WTC11 (cell line): ENCODE measurements at regions not wholly inside any gene's neighbourhood (a gene's known extent, or its start where the extent isn't known, plus 50 kb on each side); places are given as distances from the start of the nearest gene placed in this dataset.

Experiments
- ATAC-seq: fragments of 200-7000 bp; cut with Tn5 transposase; 2 replicates; pipeline ENCODE4 v1.10.0; 2021; ENCODE audit warnings: mild to moderate bottlenecking, moderate library complexity
- CTCF ChIA-PET: fragments of 300-600 bp; sonication (Branson Sonifier 250); formaldehyde crosslinking; loops from one replicate; lab custom pipeline; 2021; ENCODE audit warnings: antibody characterized with exemption; lab: Charles Lee
- POLR2A ChIA-PET: fragments of 350-600 bp; sonication (Branson Sonifier 250); formaldehyde crosslinking; loops from one replicate; lab custom pipeline; 2021; ENCODE audit warnings: antibody characterized with exemption; lab: Charles Lee
- DNase-seq: peaks from one replicate; pipeline ENCODE4 v3.0.0; 2021; ENCODE audit warnings: low spot score
- H3K27ac Mint-ChIP-seq: 2 replicates; pipeline ENCODE4 v1.8.0; 2021; ENCODE audit warnings: mixed read lengths
- H3K27me3 Mint-ChIP-seq: 2 replicates; pipeline ENCODE4 v1.8.0; 2021; ENCODE audit warnings: low read depth, mild to moderate bottlenecking, moderate library complexity, mixed read lengths
- H3K36me3 Mint-ChIP-seq: 2 replicates; pipeline ENCODE4 v1.8.0; 2021; ENCODE audit warnings: mixed read lengths
- H3K4me1 Mint-ChIP-seq: 2 replicates; pipeline ENCODE4 v1.8.0; 2022; ENCODE audit warnings: mixed read lengths
- H3K4me3 Mint-ChIP-seq: 2 replicates; pipeline ENCODE4 v1.8.0; 2021; ENCODE audit warnings: mild to moderate bottlenecking, moderate library complexity, mixed read lengths
- H3K9me3 Mint-ChIP-seq: 2 replicates; pipeline ENCODE4 v1.8.0; 2021; ENCODE audit warnings: mixed read lengths
- ARID4B ChIP-seq: sonication (generic); formaldehyde crosslinking; IDR thresholded peaks from 2 replicates; pipeline ENCODE4 v1.8.0; 2023; ENCODE audit warnings: missing genetic modification reagents, mild to moderate bottlenecking, borderline replicate concordance
- E2F4 ChIP-seq: sonication (generic); formaldehyde crosslinking; IDR thresholded peaks from 2 replicates; pipeline ENCODE4 v1.8.1; 2022; ENCODE audit warnings: low read depth, mild to moderate bottlenecking, moderate library complexity, missing genetic modification reagents, borderline replicate concordance
- EMX1 ChIP-seq: fragments of 250-450 bp; sonication (Bioruptor Pico); IDR thresholded peaks from 2 replicates; pipeline ENCODE4 v1.8.0; 2021; ENCODE audit warnings: mild to moderate bottlenecking
- FOXJ3 ChIP-seq: sonication (generic); formaldehyde crosslinking; IDR thresholded peaks from 2 replicates; pipeline ENCODE4 v1.9.0; 2021; ENCODE audit warnings: missing genetic modification reagents, mild to moderate bottlenecking, borderline replicate concordance
- GRHL2 ChIP-seq: fragments of 250-450 bp; sonication (Bioruptor Pico); IDR thresholded peaks from 2 replicates; pipeline ENCODE4 v1.8.0; 2022; ENCODE audit warnings: mild to moderate bottlenecking, moderate library complexity; ENCODE audit not compliant: insufficient replicate concordance, severe bottlenecking
- KAT7 ChIP-seq: sonication (generic); formaldehyde crosslinking; IDR thresholded peaks from 2 replicates; pipeline ENCODE4 v1.8.1; 2023; ENCODE audit warnings: missing genetic modification reagents, mild to moderate bottlenecking, borderline replicate concordance
- MXD4 ChIP-seq: fragments of 250-450 bp; sonication (Bioruptor Pico); IDR thresholded peaks from 2 replicates; pipeline ENCODE4 v1.8.0; 2021; ENCODE audit warnings: mild to moderate bottlenecking, moderate library complexity, borderline replicate concordance
- MYBL2 ChIP-seq: sonication (generic); formaldehyde crosslinking; IDR thresholded peaks from 2 replicates; pipeline ENCODE4 v1.8.1; 2023; ENCODE audit warnings: mild to moderate bottlenecking, moderate library complexity, missing genetic modification reagents
- NFE2L1 ChIP-seq: sonication (generic); formaldehyde crosslinking; IDR thresholded peaks from 2 replicates; pipeline ENCODE4 v1.8.1; 2023; ENCODE audit warnings: missing genetic modification reagents
- SMAD4 ChIP-seq: sonication (generic); formaldehyde crosslinking; IDR thresholded peaks from 2 replicates; pipeline ENCODE4 v1.8.0; 2022; ENCODE audit warnings: mild to moderate bottlenecking, missing genetic modification reagents
- SOX15 ChIP-seq: fragments of 250-450 bp; sonication (Bioruptor Pico); IDR thresholded peaks from 2 replicates; pipeline ENCODE4 v1.9.0; 2021; ENCODE audit warnings: mild to moderate bottlenecking
- ZNF416 ChIP-seq: fragments of 250-450 bp; sonication (Bioruptor Pico); IDR thresholded peaks from 2 replicates; pipeline ENCODE4 v1.9.0; 2021; ENCODE audit warnings: mild to moderate bottlenecking, inconsistent platforms
- TF ChIP-seq, protein P1 (sequence below): sonication (generic); formaldehyde crosslinking; IDR thresholded peaks from 2 replicates; pipeline ENCODE4 v1.8.0; 2022; ENCODE audit warnings: mild to moderate bottlenecking, missing genetic modification reagents
- TF ChIP-seq, protein P2 (sequence below): fragments of 250-450 bp; sonication (Bioruptor Pico); IDR thresholded peaks from 2 replicates; pipeline ENCODE4 v2.1.2; 2022; ENCODE audit warnings: mild to moderate bottlenecking, moderate library complexity
- TF ChIP-seq, protein P3 (sequence below): fragments of 250-450 bp; sonication (Bioruptor Pico); conservative IDR thresholded peaks from 2 replicates; pipeline ENCODE4 v1.9.0; 2021; ENCODE audit warnings: mild to moderate bottlenecking
- TF ChIP-seq, protein P4 (sequence below): sonication (generic); formaldehyde crosslinking; IDR thresholded peaks from 2 replicates; pipeline ENCODE4 v1.8.0; 2022; ENCODE audit warnings: mild to moderate bottlenecking, missing genetic modification reagents
- TF ChIP-seq, protein P5 (sequence below): fragments of 250-450 bp; sonication (Bioruptor Pico); IDR thresholded peaks from 2 replicates; pipeline ENCODE4 v1.9.0; 2021; ENCODE audit warnings: mild to moderate bottlenecking, borderline replicate concordance

DNA sequence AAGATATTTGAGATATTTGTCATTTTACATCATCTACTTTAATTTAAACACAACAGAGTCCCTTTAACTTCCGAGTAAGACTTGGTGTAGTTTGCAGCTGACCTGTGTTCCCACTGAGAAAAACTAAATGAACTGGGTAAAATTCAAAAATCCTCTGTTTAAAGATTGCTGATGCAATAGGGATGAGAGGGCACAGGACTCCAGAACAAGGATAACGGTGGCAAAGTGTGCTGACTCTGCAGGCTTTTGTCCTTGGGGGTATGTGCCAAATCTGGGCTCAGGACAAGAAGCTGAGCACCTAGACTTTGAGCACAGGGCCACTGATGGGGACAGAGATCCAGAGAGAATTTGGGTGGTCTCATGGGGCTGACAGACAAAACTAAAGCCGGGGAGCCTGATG, 156.8 kb downstream of the CCDC71L start (continued):
- TF ChIP-seq, protein P1, sequence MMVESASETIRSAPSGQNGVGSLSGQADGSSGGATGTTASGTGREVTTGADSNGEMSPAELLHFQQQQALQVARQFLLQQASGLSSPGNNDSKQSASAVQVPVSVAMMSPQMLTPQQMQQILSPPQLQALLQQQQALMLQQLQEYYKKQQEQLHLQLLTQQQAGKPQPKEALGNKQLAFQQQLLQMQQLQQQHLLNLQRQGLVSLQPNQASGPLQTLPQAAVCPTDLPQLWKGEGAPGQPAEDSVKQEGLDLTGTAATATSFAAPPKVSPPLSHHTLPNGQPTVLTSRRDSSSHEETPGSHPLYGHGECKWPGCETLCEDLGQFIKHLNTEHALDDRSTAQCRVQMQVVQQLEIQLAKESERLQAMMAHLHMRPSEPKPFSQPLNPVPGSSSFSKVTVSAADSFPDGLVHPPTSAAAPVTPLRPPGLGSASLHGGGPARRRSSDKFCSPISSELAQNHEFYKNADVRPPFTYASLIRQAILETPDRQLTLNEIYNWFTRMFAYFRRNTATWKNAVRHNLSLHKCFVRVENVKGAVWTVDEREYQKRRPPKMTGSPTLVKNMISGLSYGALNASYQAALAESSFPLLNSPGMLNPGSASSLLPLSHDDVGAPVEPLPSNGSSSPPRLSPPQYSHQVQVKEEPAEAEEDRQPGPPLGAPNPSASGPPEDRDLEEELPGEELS (CRISPR knock-in tag): no peak
- no peak for TF ChIP-seq SMAD4 (CRISPR knock-in tag)

DNA sequence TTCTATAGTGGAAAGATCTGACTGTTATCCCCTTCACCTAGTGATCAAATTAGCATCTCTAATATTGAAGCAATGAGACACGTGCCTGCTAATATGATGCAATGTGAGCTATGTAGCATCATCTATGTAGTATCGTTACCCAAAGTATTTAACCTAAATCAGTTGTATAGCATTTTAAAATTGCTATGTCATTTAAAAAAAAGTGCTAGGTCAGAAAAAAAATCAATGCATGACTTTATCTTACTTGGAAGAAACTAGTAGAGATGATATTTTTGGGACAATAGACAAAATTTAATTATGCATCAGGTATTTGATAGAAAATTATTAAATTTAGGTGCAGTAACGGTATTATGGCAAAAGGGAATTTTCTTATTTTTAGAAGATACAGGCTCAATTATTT, 157.3 kb downstream of the CCDC71L start:
- POLR2A ChIA-PET: no interaction called here
- H3K4me3 Mint-ChIP-seq: no peak overlapping the region
- no peak overlapping the region for H3K27ac Mint-ChIP-seq
- no peak for ATAC-seq
- CTCF ChIA-PET: no interaction called here
- H3K9me3 Mint-ChIP-seq: peaks cover 8% of the 10 kb centered on the region; the same call in 1 of the 2 replicates
- H3K36me3 Mint-ChIP-seq: no peaks in the 10 kb centered on the region
- TF ChIP-seq ARID4B (no peak), EMX1 (CRISPR knock-in tag) (no peak), MYBL2 (CRISPR knock-in tag) (no peak), SOX15 (CRISPR knock-in tag) (no peak), NFE2L1 (CRISPR knock-in tag) (no peak), FOXJ3 (CRISPR knock-in tag) (no peak), MXD4 (CRISPR knock-in tag) (no peak), KAT7 (CRISPR knock-in tag) (no peak), GRHL2 (CRISPR knock-in tag) (no peak), E2F4 (CRISPR knock-in tag) (no peak), ZNF416 (CRISPR knock-in tag) (no peak)
- TF ChIP-seq, protein P2, sequence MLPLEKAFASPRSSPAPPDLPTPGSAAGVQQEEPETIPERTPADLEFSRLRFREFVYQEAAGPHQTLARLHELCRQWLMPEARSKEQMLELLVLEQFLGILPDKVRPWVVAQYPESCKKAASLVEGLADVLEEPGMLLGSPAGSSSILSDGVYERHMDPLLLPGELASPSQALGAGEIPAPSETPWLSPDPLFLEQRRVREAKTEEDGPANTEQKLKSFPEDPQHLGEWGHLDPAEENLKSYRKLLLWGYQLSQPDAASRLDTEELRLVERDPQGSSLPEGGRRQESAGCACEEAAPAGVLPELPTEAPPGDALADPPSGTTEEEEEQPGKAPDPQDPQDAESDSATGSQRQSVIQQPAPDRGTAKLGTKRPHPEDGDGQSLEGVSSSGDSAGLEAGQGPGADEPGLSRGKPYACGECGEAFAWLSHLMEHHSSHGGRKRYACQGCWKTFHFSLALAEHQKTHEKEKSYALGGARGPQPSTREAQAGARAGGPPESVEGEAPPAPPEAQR: no peak
- TF ChIP-seq, protein P3, sequence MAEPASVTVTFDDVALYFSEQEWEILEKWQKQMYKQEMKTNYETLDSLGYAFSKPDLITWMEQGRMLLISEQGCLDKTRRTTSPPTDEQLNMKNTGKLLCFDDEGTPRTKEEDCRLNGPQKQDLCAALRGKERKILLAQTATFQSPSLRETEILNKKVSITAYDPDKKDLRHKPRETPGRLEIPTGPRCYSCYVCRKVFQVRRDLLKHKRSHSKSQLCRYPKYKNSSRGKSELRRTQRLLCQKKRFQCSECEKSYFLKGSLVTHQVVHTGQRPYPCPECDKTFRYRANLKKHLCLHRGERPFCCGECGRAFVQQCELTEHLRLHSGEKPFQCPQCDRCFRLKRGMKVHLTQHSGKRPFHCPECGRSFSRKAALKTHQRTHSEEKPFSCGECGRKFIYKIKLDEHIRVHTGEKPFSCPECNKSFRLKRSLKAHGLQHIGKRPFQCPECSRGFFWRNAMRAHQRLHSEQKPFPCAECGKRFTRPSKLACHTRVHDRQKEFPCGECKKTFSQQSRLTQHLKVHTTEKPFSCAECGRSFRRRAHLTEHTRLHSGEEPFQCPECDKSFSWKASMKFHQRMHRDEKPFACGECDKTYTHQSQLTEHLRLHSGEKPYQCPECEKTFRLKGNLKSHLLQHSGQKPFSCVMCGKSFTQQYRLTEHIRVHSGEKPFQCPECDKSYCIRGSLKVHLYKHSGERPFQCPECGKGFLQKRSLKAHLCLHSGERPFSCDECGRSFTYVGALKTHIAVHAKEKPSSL (CRISPR knock-in tag): no peak
- TF ChIP-seq, protein P4, sequence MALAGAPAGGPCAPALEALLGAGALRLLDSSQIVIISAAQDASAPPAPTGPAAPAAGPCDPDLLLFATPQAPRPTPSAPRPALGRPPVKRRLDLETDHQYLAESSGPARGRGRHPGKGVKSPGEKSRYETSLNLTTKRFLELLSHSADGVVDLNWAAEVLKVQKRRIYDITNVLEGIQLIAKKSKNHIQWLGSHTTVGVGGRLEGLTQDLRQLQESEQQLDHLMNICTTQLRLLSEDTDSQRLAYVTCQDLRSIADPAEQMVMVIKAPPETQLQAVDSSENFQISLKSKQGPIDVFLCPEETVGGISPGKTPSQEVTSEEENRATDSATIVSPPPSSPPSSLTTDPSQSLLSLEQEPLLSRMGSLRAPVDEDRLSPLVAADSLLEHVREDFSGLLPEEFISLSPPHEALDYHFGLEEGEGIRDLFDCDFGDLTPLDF (CRISPR knock-in tag): no peak
- TF ChIP-seq, protein P5, sequence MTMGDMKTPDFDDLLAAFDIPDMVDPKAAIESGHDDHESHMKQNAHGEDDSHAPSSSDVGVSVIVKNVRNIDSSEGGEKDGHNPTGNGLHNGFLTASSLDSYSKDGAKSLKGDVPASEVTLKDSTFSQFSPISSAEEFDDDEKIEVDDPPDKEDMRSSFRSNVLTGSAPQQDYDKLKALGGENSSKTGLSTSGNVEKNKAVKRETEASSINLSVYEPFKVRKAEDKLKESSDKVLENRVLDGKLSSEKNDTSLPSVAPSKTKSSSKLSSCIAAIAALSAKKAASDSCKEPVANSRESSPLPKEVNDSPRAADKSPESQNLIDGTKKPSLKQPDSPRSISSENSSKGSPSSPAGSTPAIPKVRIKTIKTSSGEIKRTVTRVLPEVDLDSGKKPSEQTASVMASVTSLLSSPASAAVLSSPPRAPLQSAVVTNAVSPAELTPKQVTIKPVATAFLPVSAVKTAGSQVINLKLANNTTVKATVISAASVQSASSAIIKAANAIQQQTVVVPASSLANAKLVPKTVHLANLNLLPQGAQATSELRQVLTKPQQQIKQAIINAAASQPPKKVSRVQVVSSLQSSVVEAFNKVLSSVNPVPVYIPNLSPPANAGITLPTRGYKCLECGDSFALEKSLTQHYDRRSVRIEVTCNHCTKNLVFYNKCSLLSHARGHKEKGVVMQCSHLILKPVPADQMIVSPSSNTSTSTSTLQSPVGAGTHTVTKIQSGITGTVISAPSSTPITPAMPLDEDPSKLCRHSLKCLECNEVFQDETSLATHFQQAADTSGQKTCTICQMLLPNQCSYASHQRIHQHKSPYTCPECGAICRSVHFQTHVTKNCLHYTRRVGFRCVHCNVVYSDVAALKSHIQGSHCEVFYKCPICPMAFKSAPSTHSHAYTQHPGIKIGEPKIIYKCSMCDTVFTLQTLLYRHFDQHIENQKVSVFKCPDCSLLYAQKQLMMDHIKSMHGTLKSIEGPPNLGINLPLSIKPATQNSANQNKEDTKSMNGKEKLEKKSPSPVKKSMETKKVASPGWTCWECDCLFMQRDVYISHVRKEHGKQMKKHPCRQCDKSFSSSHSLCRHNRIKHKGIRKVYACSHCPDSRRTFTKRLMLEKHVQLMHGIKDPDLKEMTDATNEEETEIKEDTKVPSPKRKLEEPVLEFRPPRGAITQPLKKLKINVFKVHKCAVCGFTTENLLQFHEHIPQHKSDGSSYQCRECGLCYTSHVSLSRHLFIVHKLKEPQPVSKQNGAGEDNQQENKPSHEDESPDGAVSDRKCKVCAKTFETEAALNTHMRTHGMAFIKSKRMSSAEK (CRISPR knock-in tag): no peak
- DNase-seq: no peak
- no peaks in the 10 kb centered on the region for H3K4me1 Mint-ChIP-seq
- no peaks in the 10 kb centered on the region for H3K27me3 Mint-ChIP-seq
